HG02938 (cell line): ENCODE measurements at regions not wholly inside any gene's neighbourhood (a gene's known extent, or its start where the extent isn't known, plus 50 kb on each side); places are given as distances from the start of the nearest gene placed in this dataset.

Experiments
- ATAC-seq: cut with Tn5 transposase; IDR thresholded peaks from one replicate; pipeline ENCODE4 v1.9.1; 2021; ENCODE audit warnings: mild to moderate bottlenecking, moderate library complexity; ENCODE audit not compliant: unreplicated experiment

GRCh38 chr13:111893607-111894443, 173.1 kb upstream of the SOX1 start:
- no peak for ATAC-seq

- ATAC-seq: no peak
Measured at GRCh38 chr13:111895896-111896821, 170.8 kb upstream of the SOX1 start.

- no peak for ATAC-seq
Measured at GRCh38 chr13:111897178-111897845, 169.6 kb upstream of the SOX1 start.

GRCh38 chr13:111897846-111898215, 169.1 kb upstream of the SOX1 start:
- no peak for ATAC-seq

DNA sequence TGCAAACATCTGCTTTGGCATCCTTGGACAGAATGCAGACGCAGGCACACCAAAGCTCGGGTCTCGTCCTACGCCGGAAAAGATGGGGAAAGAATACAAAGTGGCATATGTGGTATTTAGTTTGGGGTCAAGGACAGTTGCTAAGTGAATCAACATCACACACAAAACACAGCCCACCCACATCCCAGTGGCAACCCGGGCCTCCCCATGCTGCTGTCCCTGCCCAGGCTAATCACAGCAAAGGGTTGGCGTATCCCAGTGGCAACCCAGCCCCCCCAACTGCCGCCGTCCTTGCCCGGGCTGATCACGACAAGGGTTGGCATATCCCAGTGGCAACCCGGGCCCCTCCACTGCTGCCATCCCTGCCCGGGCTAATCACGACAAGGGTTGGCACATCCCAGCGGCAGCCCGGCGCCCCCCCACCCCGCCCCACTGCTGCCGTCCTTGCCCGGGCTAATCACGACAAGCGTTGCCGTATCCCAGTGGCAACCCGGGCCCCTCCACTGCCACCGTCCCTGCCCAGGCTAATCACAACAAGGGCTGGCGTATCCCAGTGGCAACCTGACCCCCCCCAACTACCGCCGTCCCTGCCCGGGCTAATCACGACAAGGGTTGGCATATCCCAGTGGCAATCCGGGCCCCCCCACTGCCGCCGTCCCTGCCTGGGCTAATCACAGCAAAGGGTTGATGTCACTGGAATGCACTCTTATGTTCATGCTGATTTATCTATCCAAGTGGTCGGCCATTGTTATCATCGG, 167.8 kb upstream of the SOX1 start:
- ATAC-seq: no peak

DNA sequence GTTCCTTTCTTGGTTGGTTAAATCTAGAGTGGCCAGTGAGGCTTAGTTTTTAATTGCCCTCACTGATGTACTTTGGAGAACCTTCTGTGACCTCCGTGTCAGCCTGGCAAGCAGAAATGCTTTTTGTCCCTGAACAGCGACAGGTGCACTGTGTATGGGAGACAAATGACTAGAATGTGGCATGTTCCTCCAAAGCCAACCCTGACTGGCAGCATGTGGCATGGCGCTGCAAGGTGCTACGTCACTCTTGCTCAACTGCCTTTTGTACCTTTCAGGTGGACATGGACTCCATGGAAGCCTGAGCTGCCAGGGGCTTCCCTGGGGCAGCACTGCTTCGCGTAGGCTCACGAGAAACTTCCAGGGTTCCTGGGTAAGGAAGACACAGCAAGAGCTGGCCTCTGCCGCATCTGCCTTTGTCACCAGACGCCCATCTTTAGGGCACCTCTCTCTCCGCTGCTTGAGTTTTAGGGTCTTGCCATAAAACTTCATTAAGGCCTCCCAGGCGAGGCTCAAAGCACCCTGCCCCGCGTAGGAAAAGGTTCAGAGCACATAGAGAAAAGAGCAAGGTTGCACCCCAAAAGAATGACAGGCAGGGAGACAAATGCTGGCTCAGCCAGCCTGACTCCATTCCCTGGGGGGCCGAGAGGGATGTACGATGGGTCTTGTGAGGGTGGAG, 167.1 kb upstream of the SOX1 start:
- ATAC-seq: no peak

DNA sequence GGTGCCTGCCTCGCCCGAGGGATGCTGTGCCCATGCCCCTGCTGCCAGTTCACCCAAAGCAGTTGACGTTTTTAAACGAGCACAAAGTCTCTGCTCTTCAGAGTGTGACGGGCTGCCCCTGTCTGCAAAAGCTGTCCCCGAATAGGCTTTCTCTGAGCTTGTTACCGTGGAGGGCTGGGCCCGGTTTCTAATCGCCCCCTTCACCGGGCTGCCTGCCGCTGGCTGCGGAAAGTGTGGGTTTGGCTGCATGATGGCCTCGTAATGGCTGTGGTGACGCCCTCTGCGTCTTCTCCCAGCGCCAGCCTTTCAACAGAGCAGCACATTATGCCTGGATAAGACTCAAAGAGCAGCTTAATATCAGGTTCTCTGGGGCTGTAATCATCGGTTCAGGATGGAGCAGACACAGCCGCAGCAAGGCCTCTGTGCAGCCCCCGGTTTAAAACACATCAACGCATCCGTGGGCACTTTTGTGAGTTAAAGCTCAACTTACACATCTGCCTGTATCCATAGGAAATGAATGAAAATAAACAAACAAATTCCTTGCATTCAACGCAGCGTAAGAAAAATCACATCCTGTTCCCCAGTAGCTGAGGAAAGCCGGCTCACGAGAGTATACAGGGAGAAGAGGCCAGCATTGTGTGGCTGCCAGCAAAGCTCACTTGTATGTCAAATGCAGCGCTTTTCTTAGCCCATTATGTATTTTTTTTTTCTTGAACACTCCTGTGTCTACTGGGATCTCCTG, 166.4 kb upstream of the SOX1 start:
- ATAC-seq: no peak

GRCh38 chr13:111901267-111901915, 165.6 kb upstream of the SOX1 start:
- no peak for ATAC-seq

GRCh38 chr13:111902726-111903125, 164.2 kb upstream of the SOX1 start:
- ATAC-seq: no peak

GRCh38 chr13:111903143-111903542, 163.8 kb upstream of the SOX1 start:
- ATAC-seq: no peak

GRCh38 chr13:111904166-111904565, 162.8 kb upstream of the SOX1 start:
- ATAC-seq: no peak

GRCh38 chr13:111904701-111905608, 162.0 kb upstream of the SOX1 start:
- no peak for ATAC-seq

- ATAC-seq: no peak
Measured at GRCh38 chr13:111905609-111905945, 161.4 kb upstream of the SOX1 start.

DNA sequence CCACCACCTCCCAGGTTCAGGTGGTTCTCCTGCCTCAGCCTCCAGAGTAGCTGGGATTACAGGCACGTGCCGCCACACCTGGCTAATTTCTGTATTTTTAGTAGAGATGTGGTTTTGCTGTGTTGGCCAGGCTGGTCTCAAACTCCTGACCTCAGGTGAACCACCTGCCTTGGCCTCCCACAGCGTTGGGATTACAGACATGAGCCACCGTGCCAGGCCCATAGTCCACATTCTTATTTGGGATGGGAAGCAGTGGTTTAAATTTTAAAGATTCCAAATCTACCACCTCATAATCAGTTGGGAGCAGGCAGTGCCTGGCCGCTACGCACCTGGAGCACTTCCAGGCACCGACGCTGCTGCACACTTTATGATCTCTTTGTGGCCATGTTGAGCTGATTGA, 160.6 kb upstream of the SOX1 start:
- ATAC-seq: no peak

- ATAC-seq: no peak
Measured at GRCh38 chr13:111906816-111907215, 160.1 kb upstream of the SOX1 start.

DNA sequence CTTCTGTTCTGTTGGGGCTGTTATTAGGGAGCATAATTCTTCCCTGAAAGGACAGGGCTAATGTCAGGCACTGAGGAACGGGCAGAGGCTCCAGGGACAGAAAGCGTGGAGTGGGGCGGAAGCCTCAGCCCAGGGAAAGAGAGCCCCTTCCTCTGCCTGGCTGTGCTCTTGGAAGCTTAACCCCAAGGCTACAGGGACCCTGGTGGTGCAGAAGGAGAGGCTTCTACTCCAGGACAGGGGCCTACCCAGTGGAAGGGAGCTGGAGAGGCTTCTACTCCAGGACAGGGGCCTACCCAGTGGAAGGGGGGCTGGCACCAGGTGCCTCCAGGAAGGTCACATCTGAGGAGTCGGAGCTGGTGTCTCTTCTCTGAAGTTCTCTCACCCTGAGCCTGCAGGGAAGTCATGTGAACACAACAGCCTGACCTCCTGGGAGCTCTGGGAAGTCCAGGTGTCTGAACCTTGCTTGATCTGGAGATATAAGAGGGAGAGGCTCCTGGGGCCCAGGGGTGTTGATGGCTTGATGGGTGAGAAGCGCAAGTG, 159.5 kb upstream of the SOX1 start:
- no peak for ATAC-seq

DNA sequence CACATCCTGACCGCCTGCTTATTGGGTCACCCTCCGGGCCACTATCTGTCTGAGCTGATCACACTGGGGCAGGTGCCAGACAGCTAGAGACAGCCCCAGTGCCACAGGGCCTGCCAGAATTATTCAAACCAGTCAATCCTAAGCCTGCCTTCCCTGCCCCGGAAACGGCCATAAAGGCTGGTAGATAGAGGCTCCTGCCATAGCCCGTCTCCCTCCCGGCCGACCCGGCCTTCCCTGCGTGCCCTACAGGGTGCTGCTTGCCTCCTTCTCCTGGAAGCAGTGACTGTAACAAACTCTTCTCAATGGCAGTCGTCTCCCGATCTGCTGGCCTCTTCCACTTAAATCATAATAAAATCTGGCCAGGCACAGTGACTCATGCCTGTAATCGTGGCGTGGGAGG, 158.6 kb upstream of the SOX1 start:
- ATAC-seq: no peak

- ATAC-seq: no peak
Measured at GRCh38 chr13:111908981-111909380, 158.0 kb upstream of the SOX1 start.
